ENCODE measurements at regions not wholly inside any gene's neighbourhood (a gene's known extent, or its start where the extent isn't known, plus 50 kb on each side); places are given as distances from the start of the nearest gene placed in this dataset.

DNA sequence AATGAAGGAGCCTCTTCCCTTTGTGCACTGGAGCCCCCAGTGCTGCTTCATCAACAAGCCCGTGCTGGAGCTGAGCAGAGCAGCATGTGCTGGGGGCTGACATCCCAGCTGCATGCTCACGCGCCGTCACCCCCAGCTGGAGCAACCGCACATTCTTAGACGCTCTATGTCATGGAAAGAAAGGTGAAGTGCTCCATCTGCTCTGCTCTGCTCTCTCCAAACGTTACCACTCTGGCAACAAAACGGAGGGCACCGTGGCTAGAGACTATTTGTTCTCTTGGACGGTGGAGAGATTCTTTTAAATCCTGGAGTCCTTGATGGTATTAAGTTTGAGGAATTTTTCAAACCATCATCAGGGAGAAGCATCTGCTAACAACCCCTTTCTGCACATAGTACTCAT, 208.4 kb downstream of the C12orf75 start:
- TF ChIP-seq POLR2A (IDR thresholded peaks at IDR 0.05), result no peak
- TF ChIP-seq, protein P1, sequence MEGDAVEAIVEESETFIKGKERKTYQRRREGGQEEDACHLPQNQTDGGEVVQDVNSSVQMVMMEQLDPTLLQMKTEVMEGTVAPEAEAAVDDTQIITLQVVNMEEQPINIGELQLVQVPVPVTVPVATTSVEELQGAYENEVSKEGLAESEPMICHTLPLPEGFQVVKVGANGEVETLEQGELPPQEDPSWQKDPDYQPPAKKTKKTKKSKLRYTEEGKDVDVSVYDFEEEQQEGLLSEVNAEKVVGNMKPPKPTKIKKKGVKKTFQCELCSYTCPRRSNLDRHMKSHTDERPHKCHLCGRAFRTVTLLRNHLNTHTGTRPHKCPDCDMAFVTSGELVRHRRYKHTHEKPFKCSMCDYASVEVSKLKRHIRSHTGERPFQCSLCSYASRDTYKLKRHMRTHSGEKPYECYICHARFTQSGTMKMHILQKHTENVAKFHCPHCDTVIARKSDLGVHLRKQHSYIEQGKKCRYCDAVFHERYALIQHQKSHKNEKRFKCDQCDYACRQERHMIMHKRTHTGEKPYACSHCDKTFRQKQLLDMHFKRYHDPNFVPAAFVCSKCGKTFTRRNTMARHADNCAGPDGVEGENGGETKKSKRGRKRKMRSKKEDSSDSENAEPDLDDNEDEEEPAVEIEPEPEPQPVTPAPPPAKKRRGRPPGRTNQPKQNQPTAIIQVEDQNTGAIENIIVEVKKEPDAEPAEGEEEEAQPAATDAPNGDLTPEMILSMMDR (IDR thresholded peaks at IDR 0.05), result no peak
